ENCODE measurements at regions not wholly inside any gene's neighbourhood (a gene's known extent, or its start where the extent isn't known, plus 50 kb on each side); places are given as distances from the start of the nearest gene placed in this dataset.

DNA sequence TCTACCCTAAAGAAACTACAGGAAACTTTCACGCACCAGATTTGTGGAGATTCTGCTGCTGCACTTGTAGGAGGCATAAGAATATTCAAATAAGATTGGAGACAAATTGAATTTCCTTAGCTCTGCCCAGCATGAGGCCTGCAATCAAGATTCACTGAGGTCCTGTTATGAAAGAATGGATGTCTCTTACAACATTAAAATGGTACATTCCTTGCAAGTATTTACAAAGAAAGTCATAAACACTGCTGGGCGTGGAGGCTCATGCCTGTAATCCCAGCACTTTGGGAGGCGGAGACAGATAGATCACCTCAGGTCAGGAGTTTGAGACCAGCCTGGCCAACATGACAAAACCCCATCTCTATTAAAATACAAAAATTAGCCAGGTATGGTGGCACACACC is 74.0 kb upstream of the MAP3K4 start:
- Histone ChIP-seq H3K27ac (no peak overlapping the region), H3K27me3 (no peaks in the 10 kb centered on the region), H3K9me3 (no peaks in the 10 kb centered on the region), H3K4me3 (no peak overlapping the region), H3K4me1 (no peaks in the 10 kb centered on the region), H3K36me3 (ENCODE audit: low read depth, missing control alignments) (no peaks in the 10 kb centered on the region)
- intact Hi-C loops (cut with DNase I; ENCODE audit: low total_unique reads), result no loop called here
- no peak for DNase-seq
- WGBS, 2 donors, result 88 to 94% methylated on average over 3 of the region's 3 CpGs
- TF ChIP-seq CTCF (IDR thresholded peaks at IDR 0.05), result no peak
- no peak for TF ChIP-seq POLR2A (IDR thresholded peaks at IDR 0.05)

GRCh38 chr6:160919723-160920440 is 71.7 kb upstream of the MAP3K4 start:
- DNase-seq, result no peak
- intact Hi-C loops (cut with DNase I; ENCODE audit: low total_unique reads), result no loop called here
- Histone ChIP-seq H3K27ac (no peak overlapping the region), H3K36me3 (ENCODE audit: low read depth, missing control alignments) (no peaks in the 10 kb centered on the region), H3K27me3 (no peaks in the 10 kb centered on the region), H3K4me3 (no peak overlapping the region), H3K4me1 (no peaks in the 10 kb centered on the region), H3K9me3 (no peaks in the 10 kb centered on the region)
- 83 to 96% methylated on average over 2 of the region's 2 CpGs for WGBS, 2 donors
- TF ChIP-seq CTCF (IDR thresholded peaks at IDR 0.05), result no peak
- TF ChIP-seq POLR2A (IDR thresholded peaks at IDR 0.05), result no peak

- WGBS, 2 donors, result 78 to 87% methylated on average over 3 of the region's 3 CpGs
Observed at GRCh38 chr6:160921095-160921494, 70.5 kb upstream of the MAP3K4 start.

GRCh38 chr6:160926281-160927276 is 65.0 kb upstream of the MAP3K4 start:
- H3K36me3 ChIP-seq (ENCODE audit: low read depth, missing control alignments), result no peaks in the 10 kb centered on the region
- H3K27ac ChIP-seq, result no peak overlapping the region
- 63 to 72% methylated on average over 22 to 29 of the region's 29 CpGs for WGBS, 2 donors
- intact Hi-C loops (cut with DNase I; ENCODE audit: low total_unique reads), result loop anchor here (5.0 kb wide), 1 partner anchor 446 kb away; no protein-coding TSS in a partner anchor
- TF ChIP-seq POLR2A (IDR thresholded peaks at IDR 0.05) (no peak), CTCF (IDR thresholded peaks at IDR 0.05) (no peak)
- peak; percentile 24 for DNase-seq
- H3K4me3 ChIP-seq, result peak overlapping the region; percentile 10 to 49
- H3K4me1 ChIP-seq, result no peaks in the 10 kb centered on the region
- H3K27me3 ChIP-seq, result no peaks in the 10 kb centered on the region
- no peaks in the 10 kb centered on the region for H3K9me3 ChIP-seq

More at GRCh38 chr6:160921095-160921494, 70.5 kb upstream of the MAP3K4 start:
- H3K36me3 ChIP-seq (ENCODE audit: low read depth, missing control alignments), result no peaks in the 10 kb centered on the region
- no peak for TF ChIP-seq POLR2A (IDR thresholded peaks at IDR 0.05)
- TF ChIP-seq CTCF (IDR thresholded peaks at IDR 0.05), result no peak
- no peaks in the 10 kb centered on the region for H3K4me1 ChIP-seq
- no peak overlapping the region for H3K4me3 ChIP-seq
- intact Hi-C loops (cut with DNase I; ENCODE audit: low total_unique reads), result no loop called here
- H3K27ac ChIP-seq, result no peak overlapping the region
- H3K27me3 ChIP-seq, result no peaks in the 10 kb centered on the region
- no peaks in the 10 kb centered on the region for H3K9me3 ChIP-seq
- no peak for DNase-seq
